H9 (cell line): ENCODE measurements at regions not wholly inside any gene's neighbourhood (a gene's known extent, or its start where the extent isn't known, plus 50 kb on each side); places are given as distances from the start of the nearest gene placed in this dataset.

Experiments
- DNase-seq: peaks from one replicate; pipeline ENCODE4 v3.0.0-alpha.2; 2017
- H2AFZ ChIP-seq: one replicate; pipeline ENCODE4 v1.6.1; 2013; ENCODE audit warnings: mild to moderate bottlenecking, low read length, control low read depth, moderate library complexity
- H2AK5ac ChIP-seq: 2 replicates; pipeline ENCODE4 v1.6.1; 2013; ENCODE audit warnings: low read length, control low read depth, mixed read lengths; ENCODE audit not compliant: insufficient read length
- H2BK120ac ChIP-seq: one replicate; pipeline ENCODE4 v1.6.1; 2013; ENCODE audit warnings: low read depth, mild to moderate bottlenecking, low read length, control low read depth, inconsistent platforms; ENCODE audit not compliant: poor library complexity, severe bottlenecking
- H2BK12ac ChIP-seq: 2 replicates; pipeline ENCODE4 v1.6.1; 2013; ENCODE audit warnings: low read length, control low read depth, mixed read lengths, low read depth; ENCODE audit not compliant: insufficient read length
- H2BK15ac ChIP-seq: 2 replicates; pipeline ENCODE4 v1.6.1; 2013; ENCODE audit warnings: low read depth, low read length, control low read depth
- H2BK20ac ChIP-seq: one replicate; pipeline ENCODE4 v1.6.1; 2013; ENCODE audit warnings: low read depth, mild to moderate bottlenecking, low read length, control low read depth, inconsistent platforms; ENCODE audit not compliant: poor library complexity, severe bottlenecking
- H2BK5ac ChIP-seq: 2 replicates; pipeline ENCODE4 v1.6.1; 2013; ENCODE audit warnings: low read length, control low read depth, mixed read lengths; ENCODE audit not compliant: insufficient read length
- H3K14ac ChIP-seq: 2 replicates; pipeline ENCODE4 v1.6.1; 2013; ENCODE audit warnings: low read length, control low read depth; ENCODE audit not compliant: insufficient read depth
- H3K18ac ChIP-seq: 2 replicates; pipeline ENCODE4 v1.6.1; 2013; ENCODE audit warnings: low read depth, mild to moderate bottlenecking, mixed read lengths, low read length, control low read depth; ENCODE audit not compliant: insufficient read length
- H3K23ac ChIP-seq: 2 replicates; pipeline ENCODE4 v1.6.1; 2013; ENCODE audit warnings: low read length, control low read depth, mixed read lengths, low read depth; ENCODE audit not compliant: insufficient read length
- H3K23me2 ChIP-seq: 2 replicates; pipeline ENCODE4 v1.6.1; 2013; ENCODE audit warnings: low read depth, mild to moderate bottlenecking, mixed read lengths, low read length, control low read depth; ENCODE audit not compliant: insufficient read length, poor library complexity, severe bottlenecking
- H3K27ac ChIP-seq: 2 replicates; pipeline ENCODE4 v1.5.1; 2013; ENCODE audit warnings: low read length, control low read depth, mixed read lengths, low read depth; ENCODE audit not compliant: insufficient read length
- H3K27me3 ChIP-seq: 2 replicates; pipeline ENCODE4 v1.6.1; 2013; ENCODE audit warnings: low read length, control low read depth, inconsistent platforms; ENCODE audit not compliant: insufficient read depth
- H3K4ac ChIP-seq: 2 replicates; pipeline ENCODE4 v1.6.1; 2013; ENCODE audit warnings: low read depth, mild to moderate bottlenecking, control low read depth, inconsistent platforms, low read length, moderate library complexity
- H3K4me1 ChIP-seq: 2 replicates; pipeline ENCODE4 v1.6.1; 2013; ENCODE audit warnings: low read length, control low read depth, inconsistent platforms; ENCODE audit not compliant: insufficient read depth
- H3K4me2 ChIP-seq: 2 replicates; pipeline ENCODE4 v1.6.1; 2013; ENCODE audit warnings: low read length, control low read depth, mixed read lengths; ENCODE audit not compliant: insufficient read length, insufficient read depth
- H3K56ac ChIP-seq: 2 replicates; pipeline ENCODE4 v1.6.1; 2013; ENCODE audit warnings: low read depth, mild to moderate bottlenecking, mixed read lengths, low read length, control low read depth; ENCODE audit not compliant: insufficient read length
- H3K79me1 ChIP-seq: 2 replicates; pipeline ENCODE4 v1.6.1; 2013; ENCODE audit warnings: low read depth, mild to moderate bottlenecking, moderate library complexity, low read length, control low read depth, inconsistent platforms; ENCODE audit not compliant: insufficient read depth, poor library complexity, severe bottlenecking
- H3K79me2 ChIP-seq: 2 replicates; pipeline ENCODE4 v1.6.1; 2013; ENCODE audit warnings: low read length, control low read depth, inconsistent platforms; ENCODE audit not compliant: insufficient read depth
- H3K9ac ChIP-seq: 2 replicates; pipeline ENCODE4 v1.6.1; 2013; ENCODE audit warnings: low read length, control low read depth, mixed read lengths; ENCODE audit not compliant: insufficient read length; ENCODE audit errors: extremely low read depth
- H3K9me3 ChIP-seq: one replicate; pipeline ENCODE4 v1.6.1; 2013; ENCODE audit warnings: low read depth, low read length, inconsistent platforms; ENCODE audit not compliant: control insufficient read depth
- H3T11ph ChIP-seq: one replicate; pipeline ENCODE4 v1.6.1; 2013; ENCODE audit warnings: mild to moderate bottlenecking, low read length, control low read depth, inconsistent platforms
- H4K20me1 ChIP-seq: one replicate; pipeline ENCODE4 v1.6.1; 2013; ENCODE audit not compliant: control insufficient read depth, insufficient read length, insufficient read depth
- H4K5ac ChIP-seq: 2 replicates; pipeline ENCODE4 v1.6.1; 2013; ENCODE audit warnings: low read depth, mild to moderate bottlenecking, mixed read lengths, low read length, control low read depth; ENCODE audit not compliant: insufficient read length
- H4K8ac ChIP-seq: replicated peaks from 2 replicates; pipeline ENCODE4 v1.6.1; 2013; ENCODE audit warnings: low read length, control low read depth, mixed read lengths, low read depth; ENCODE audit not compliant: insufficient read length
- H4K91ac ChIP-seq: 2 replicates; pipeline ENCODE4 v1.6.1; 2013; ENCODE audit warnings: low read depth, mild to moderate bottlenecking, moderate library complexity, mixed read lengths, low read length, control low read depth; ENCODE audit not compliant: insufficient read length
- H3K27ac Mint-ChIP-seq, 3 experiments: 2 replicates in 2 of 3; 3 replicates in 1 of 3; pipeline ENCODE4 v1.8.0; 2020 to 2021; ENCODE audit warnings: mixed read lengths in 3 of 3, mild to moderate bottlenecking in 1 of 3, moderate library complexity in 1 of 3
- H3K27me3 Mint-ChIP-seq: 2 replicates; pipeline ENCODE4 v1.8.0; 2021; ENCODE audit warnings: low read depth, mild to moderate bottlenecking, moderate library complexity, mixed read lengths
- H3K36me3 Mint-ChIP-seq, 3 experiments: 2 replicates in 2 of 3; 3 replicates in 1 of 3; pipeline ENCODE4 v1.8.0; 2020 to 2021; ENCODE audit warnings: low read depth in 3 of 3, mixed read lengths in 3 of 3; ENCODE audit not compliant: insufficient read depth in 1 of 3
- H3K4me1 Mint-ChIP-seq, 2 experiments: 2 replicates each; pipeline ENCODE4 v1.8.0; 2020; ENCODE audit warnings: mixed read lengths in 2 of 2
- H3K4me3 Mint-ChIP-seq, 2 experiments: 2 replicates in 1 of 2; 3 replicates in 1 of 2; pipeline ENCODE4 v1.8.0; 2020 to 2021; ENCODE audit warnings: mild to moderate bottlenecking in 2 of 2, mixed read lengths in 2 of 2, moderate library complexity in 1 of 2
- H3K9me3 Mint-ChIP-seq, 2 experiments: 2 replicates in 1 of 2; 3 replicates in 1 of 2; pipeline ENCODE4 v1.8.0; 2020; ENCODE audit warnings: mild to moderate bottlenecking in 2 of 2, mixed read lengths in 2 of 2, moderate library complexity in 1 of 2
- WGBS: extraction: QIAGEN DNeasy Blood & Tissue Kit; methylation state at CpG from one replicate; pipeline ENCODE4 v1.1.7; 2013; ENCODE audit warnings: missing lambda C conversion rate, low lambda C conversion rate, mixed read lengths; ENCODE audit not compliant: insufficient read length; ENCODE audit errors: extremely low coverage; 5-methylcytosine and 5-hydroxymethylcytosine counted together
- TF ChIP-seq, protein P1 (sequence below): fragments of 200-600 bp; sonication (generic); conservative IDR thresholded peaks from 3 replicates; pipeline ENCODE4 v1.8.0; 2021; ENCODE audit warnings: antibody characterized with exemption, mild to moderate bottlenecking

GRCh38 chr9:113785334-113785733 is 90.8 kb upstream of the ZNF618 start:
- Mint-ChIP-seq H3K27me3 (peaks cover 35% of the 10 kb centered on the region), H3K9me3 (no peaks in the 10 kb centered on the region), H3K4me3 (no peak overlapping the region), H3K27ac (no peak overlapping the region), H3K36me3 (no peaks in the 10 kb centered on the region), H3K4me1 (peaks cover 22 to 25% of the 10 kb centered on the region in 2 experiments)
- peaks cover 3% of the 10 kb centered on the region; the same call in 1 of the 2 replicates for H3K4me1 ChIP-seq
- H3T11ph ChIP-seq: no peak overlapping the region
- no CpG with 5 or more reads among the region's 6 CpGs for WGBS
- no peak overlapping the region for H3K9ac ChIP-seq
- no peak overlapping the region for H2BK12ac ChIP-seq
- H3K79me2 ChIP-seq: no peaks in the 10 kb centered on the region
- no peak overlapping the region for H2AFZ ChIP-seq
- no peaks in the 10 kb centered on the region for H3K23me2 ChIP-seq
- no peak overlapping the region; the same call in 1 of the 2 replicates for H3K14ac ChIP-seq
- DNase-seq: no peak
- H2AK5ac ChIP-seq: no peak overlapping the region
- H4K20me1 ChIP-seq: no peaks in the 10 kb centered on the region
- no peak overlapping the region for H2BK15ac ChIP-seq
- H3K18ac ChIP-seq: no peak overlapping the region
- H3K4ac ChIP-seq: no peak overlapping the region
- H4K5ac ChIP-seq: no peak overlapping the region
- H4K8ac ChIP-seq: no peak overlapping the region
- H3K56ac ChIP-seq: no peak overlapping the region
- H3K27me3 ChIP-seq: no peaks in the 10 kb centered on the region
- H2BK5ac ChIP-seq: no peak overlapping the region
- H4K91ac ChIP-seq: no peak overlapping the region
- TF ChIP-seq, protein P1, sequence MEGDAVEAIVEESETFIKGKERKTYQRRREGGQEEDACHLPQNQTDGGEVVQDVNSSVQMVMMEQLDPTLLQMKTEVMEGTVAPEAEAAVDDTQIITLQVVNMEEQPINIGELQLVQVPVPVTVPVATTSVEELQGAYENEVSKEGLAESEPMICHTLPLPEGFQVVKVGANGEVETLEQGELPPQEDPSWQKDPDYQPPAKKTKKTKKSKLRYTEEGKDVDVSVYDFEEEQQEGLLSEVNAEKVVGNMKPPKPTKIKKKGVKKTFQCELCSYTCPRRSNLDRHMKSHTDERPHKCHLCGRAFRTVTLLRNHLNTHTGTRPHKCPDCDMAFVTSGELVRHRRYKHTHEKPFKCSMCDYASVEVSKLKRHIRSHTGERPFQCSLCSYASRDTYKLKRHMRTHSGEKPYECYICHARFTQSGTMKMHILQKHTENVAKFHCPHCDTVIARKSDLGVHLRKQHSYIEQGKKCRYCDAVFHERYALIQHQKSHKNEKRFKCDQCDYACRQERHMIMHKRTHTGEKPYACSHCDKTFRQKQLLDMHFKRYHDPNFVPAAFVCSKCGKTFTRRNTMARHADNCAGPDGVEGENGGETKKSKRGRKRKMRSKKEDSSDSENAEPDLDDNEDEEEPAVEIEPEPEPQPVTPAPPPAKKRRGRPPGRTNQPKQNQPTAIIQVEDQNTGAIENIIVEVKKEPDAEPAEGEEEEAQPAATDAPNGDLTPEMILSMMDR: no peak
- no peaks in the 10 kb centered on the region for H3K79me1 ChIP-seq
- no peak overlapping the region for H3K27ac ChIP-seq
- H3K9me3 ChIP-seq: no peaks in the 10 kb centered on the region
- H3K4me2 ChIP-seq: no peak overlapping the region
- no peak overlapping the region for H2BK20ac ChIP-seq
- H2BK120ac ChIP-seq: no peak overlapping the region
- H3K23ac ChIP-seq: no peak overlapping the region
